Endothelial cell of umbilical vein (primary cell): ENCODE measurements at regions not wholly inside any gene's neighbourhood (a gene's known extent, or its start where the extent isn't known, plus 50 kb on each side); places are given as distances from the start of the nearest gene placed in this dataset.

Source experiments
- BruUV-seq: library from RNA; stranded (reverse); fragments of 400-500 nt; replicated peaks from 2 replicates; lab custom pipeline; 2021; lab: Mats Ljungman, UMichigan
- CTCF ChIA-PET: fragments of 300-600, 350-600 bp; sonication (Branson Sonifier 250); formaldehyde crosslinking; loops from one replicate; lab custom pipeline; 2021; ENCODE audit warnings: antibody characterized with exemption, inconsistent platforms; lab: Charles Lee
- POLR2A ChIA-PET: fragments of 300-600, 350-600 bp; sonication (Branson Sonifier 250); formaldehyde crosslinking; loops from one replicate; lab custom pipeline; 2021; ENCODE audit warnings: antibody characterized with exemption, inconsistent platforms; lab: Charles Lee
- DNase-seq: peaks from one replicate; pipeline ENCODE4 v3.0.0-alpha.2; 2011; ENCODE audit warnings: low read depth, low spot score
- FAIRE-seq: peaks from 2 replicates; lab custom pipeline; 2011; peaks lifted over from hg19 to GRCh38; lab: Jason Lieb, UNC
- H2AFZ ChIP-seq: 2 replicates; pipeline ENCODE4 v1.6.0; 2012; ENCODE audit warnings: low read depth, low read length, control low read depth, inconsistent platforms
- H3K27ac ChIP-seq: 2 replicates; pipeline ENCODE4 v1.5.1; 2011; ENCODE audit warnings: low read depth, mild to moderate bottlenecking, control low read depth, low read length, moderate library complexity; ENCODE audit not compliant: insufficient read depth
- H3K27me3 ChIP-seq, 2 experiments: 2 replicates each; pipeline versions ENCODE4 v1.6.0 to v1.6.1; 2011; ENCODE audit warnings: low read length in 2 of 2, mixed read lengths in 1 of 2; ENCODE audit not compliant: control insufficient read depth in 2 of 2, insufficient read depth in 2 of 2
- H3K36me3 ChIP-seq, 2 experiments: 2 replicates in 1 of 2; 3 replicates in 1 of 2; pipeline ENCODE4 v1.5.1; 2011; ENCODE audit warnings: low read length in 2 of 2, mild to moderate bottlenecking in 1 of 2, moderate library complexity in 1 of 2; ENCODE audit not compliant: control insufficient read depth in 2 of 2, insufficient read depth in 2 of 2; ENCODE audit errors: extremely low read depth in 1 of 2
- H3K4me1 ChIP-seq: 3 replicates; pipeline ENCODE4 v1.5.1; 2011; ENCODE audit warnings: mild to moderate bottlenecking, low read length; ENCODE audit not compliant: control insufficient read depth, insufficient read depth; ENCODE audit errors: extremely low read depth
- H3K4me2 ChIP-seq: 2 replicates; pipeline ENCODE4 v1.6.1; 2011; ENCODE audit warnings: low read length, control low read depth, mixed read lengths; ENCODE audit not compliant: insufficient read depth
- H3K4me3 ChIP-seq, 3 experiments: fragments of 200-600 bp in 1 of 3; sonication (generic), shearing (Covaris generic) in 1 of 3; replicated peaks in 1 of 3; 2 replicates each; pipeline ENCODE4 v1.5.1; 2011 to 2016; ENCODE audit warnings: control low read depth in 3 of 3, low read length in 3 of 3, mild to moderate bottlenecking in 2 of 3, inconsistent platforms in 1 of 3, low read depth in 1 of 3, moderate library complexity in 1 of 3; ENCODE audit not compliant: insufficient read depth in 1 of 3
- H3K79me2 ChIP-seq: 2 replicates; pipeline ENCODE4 v1.6.0; 2012; ENCODE audit warnings: low read length, inconsistent platforms; ENCODE audit not compliant: control insufficient read depth, insufficient read depth
- H3K9ac ChIP-seq: replicated peaks from 2 replicates; pipeline ENCODE3; 2011; ENCODE audit warnings: low read length, control low read depth; ENCODE audit not compliant: insufficient read depth; ENCODE audit errors: extremely low read depth
- H3K9me1 ChIP-seq: replicated peaks from 3 replicates; pipeline ENCODE4 v1.6.0; 2011; ENCODE audit warnings: mild to moderate bottlenecking, low read length; ENCODE audit not compliant: control insufficient read depth, insufficient read depth; ENCODE audit errors: extremely low read depth
- H3K9me3 ChIP-seq: replicated peaks from 2 replicates; pipeline ENCODE4 v1.5.1; 2012; ENCODE audit warnings: low read length, inconsistent platforms; ENCODE audit not compliant: control insufficient read depth, insufficient read depth
- H4K20me1 ChIP-seq: replicated peaks from 2 replicates; pipeline ENCODE3; 2011; ENCODE audit warnings: mild to moderate bottlenecking, low read length; ENCODE audit not compliant: control insufficient read depth, insufficient read depth; ENCODE audit errors: extremely low read depth
- EZH2 ChIP-seq: IDR thresholded peaks from 2 replicates; pipeline ENCODE4 v1.6.1; 2012; ENCODE audit warnings: borderline replicate concordance, low read depth, mild to moderate bottlenecking, moderate library complexity, low read length, inconsistent platforms; ENCODE audit not compliant: severe bottlenecking
- FOS ChIP-seq: IDR thresholded peaks from 2 replicates; pipeline ENCODE4 v1.6.1; 2011; ENCODE audit warnings: mild to moderate bottlenecking, low read length, moderate library complexity, borderline replicate concordance; ENCODE audit not compliant: insufficient read depth
- GATA2 ChIP-seq: IDR thresholded peaks from 2 replicates; pipeline ENCODE4 v1.7.0; 2011; ENCODE audit warnings: low read depth, mild to moderate bottlenecking, moderate library complexity, mixed read lengths, low read length; ENCODE audit not compliant: insufficient read length, insufficient read depth
- JUN ChIP-seq: IDR thresholded peaks from 2 replicates; pipeline ENCODE4 v1.6.1; 2011; ENCODE audit warnings: borderline replicate concordance, low read depth; ENCODE audit not compliant: insufficient read length, insufficient read depth
- MYC ChIP-seq: IDR thresholded peaks from one replicate; pipeline ENCODE4 v1.6.1; 2011; ENCODE audit warnings: mild to moderate bottlenecking, low read depth, low read length
- POLR2A ChIP-seq: IDR thresholded peaks from 2 replicates; pipeline ENCODE4 v1.6.1; 2012; ENCODE audit warnings: low read depth, mild to moderate bottlenecking, control low read depth, low read length
- POLR2AphosphoS5 ChIP-seq: IDR thresholded peaks from 2 replicates; pipeline ENCODE4 v1.6.1; 2012; ENCODE audit warnings: low read depth, mild to moderate bottlenecking, control low read depth, low read length, moderate library complexity; ENCODE audit not compliant: insufficient read depth
- dilution Hi-C: fragments of 300-500 bp; cut with MboI; formaldehyde crosslinking; loops from one replicate; pipeline ENCODE4 v1.15.0; 2019; ENCODE audit warnings: low sequenced_read_pairs; ENCODE audit not compliant: extremely low pct_ligation_motif_present
- intact Hi-C: fragments of 100-400 bp; cut with micrococcal nuclease; formaldehyde crosslinking; loops from one replicate; pipeline ENCODE4 v1.10.0; 2022
- TF ChIP-seq, protein P1 (sequence below): IDR thresholded peaks from 2 replicates; pipeline ENCODE4 v1.6.1; 2011; ENCODE audit not compliant: insufficient read depth, insufficient read length
- TF ChIP-seq, protein P2 (sequence below), 2 donors: IDR thresholded peaks; 1 replicate in 1 of 2; 2 replicates in 1 of 2; pipeline ENCODE4 v1.5.1; 2011; ENCODE audit warnings: low read length in 2 of 2, mild to moderate bottlenecking in 2 of 2, moderate library complexity in 2 of 2, control low read depth in 1 of 2, inconsistent platforms in 1 of 2, low read depth in 1 of 2; ENCODE audit not compliant: insufficient read depth in 1 of 2; ENCODE audit errors: extremely low read depth in 1 of 2

DNA sequence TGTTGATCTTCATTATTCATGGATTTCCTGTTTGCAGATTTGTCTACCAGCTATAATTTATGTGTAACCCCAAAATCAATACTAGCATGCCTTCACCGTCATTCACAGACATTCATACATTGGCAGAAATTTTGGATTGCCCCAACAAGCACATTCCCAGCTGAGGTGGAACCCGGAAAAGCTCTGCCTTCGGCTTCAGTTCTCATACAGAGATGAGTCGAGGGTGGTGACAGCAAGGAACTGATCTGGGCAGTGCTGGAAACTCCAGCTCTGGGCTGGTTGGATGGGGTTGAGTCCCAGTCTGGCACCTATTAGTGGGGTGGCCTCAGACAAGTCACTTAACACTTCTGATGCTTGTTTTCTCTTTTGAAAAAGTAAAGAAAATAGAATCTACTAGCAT, 267.5 kb downstream of the SNX13 start:
- H3K4me1 ChIP-seq: no peaks in the 10 kb centered on the region
- CTCF ChIA-PET: interaction anchor here (0.8 to 2.2 kb wide), 4 partner anchors 8 to 370 kb away, joined by 3 to 6 read pairs (median 4); no protein-coding TSS in a partner anchor

DNA sequence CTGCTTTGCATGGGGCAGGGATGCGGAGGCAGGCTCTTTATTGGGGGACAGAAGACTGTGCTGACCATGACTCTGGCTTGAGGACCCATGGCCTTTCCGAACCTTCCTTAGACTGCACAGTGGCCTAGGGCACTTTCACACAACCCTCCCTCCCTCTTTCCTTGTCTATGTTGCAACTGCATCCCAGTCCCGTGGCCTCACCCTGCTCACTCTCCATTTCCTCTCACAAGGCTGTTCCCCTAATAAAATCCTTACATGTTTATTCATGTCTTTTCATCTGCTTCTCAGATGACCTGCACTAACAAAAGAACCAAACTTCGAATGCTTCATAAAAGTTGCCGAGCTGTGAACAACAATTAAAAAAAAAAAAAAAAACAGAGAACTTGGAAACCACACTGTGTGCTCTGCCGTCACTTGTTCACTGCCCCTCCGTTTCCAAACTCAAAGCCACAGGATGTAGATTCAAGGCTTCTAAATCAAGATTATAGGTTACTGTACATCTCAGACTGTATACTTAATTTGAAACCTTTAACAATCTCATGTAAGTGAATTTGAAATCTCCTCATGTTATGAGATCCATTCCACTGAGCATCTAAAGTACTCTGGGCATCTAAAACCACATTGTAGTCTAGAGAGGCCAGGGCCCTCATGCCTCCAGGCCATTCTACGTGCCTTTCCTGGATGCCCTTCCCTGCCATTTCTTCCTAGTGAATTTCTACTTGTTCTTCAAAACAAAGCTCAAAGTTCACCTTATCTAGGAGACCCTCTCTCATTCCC, 265.9 kb downstream of the SNX13 start:
- no peak overlapping the region for H2AFZ ChIP-seq
- TF ChIP-seq GATA2 (no peak), POLR2AphosphoS5 (no peak), MYC (no peak), FOS (no peak), EZH2 (no peak), JUN (no peak), POLR2A (no peak)
- TF ChIP-seq, protein P1, sequence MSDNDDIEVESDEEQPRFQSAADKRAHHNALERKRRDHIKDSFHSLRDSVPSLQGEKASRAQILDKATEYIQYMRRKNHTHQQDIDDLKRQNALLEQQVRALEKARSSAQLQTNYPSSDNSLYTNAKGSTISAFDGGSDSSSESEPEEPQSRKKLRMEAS: no peak
- TF ChIP-seq, protein P2, sequence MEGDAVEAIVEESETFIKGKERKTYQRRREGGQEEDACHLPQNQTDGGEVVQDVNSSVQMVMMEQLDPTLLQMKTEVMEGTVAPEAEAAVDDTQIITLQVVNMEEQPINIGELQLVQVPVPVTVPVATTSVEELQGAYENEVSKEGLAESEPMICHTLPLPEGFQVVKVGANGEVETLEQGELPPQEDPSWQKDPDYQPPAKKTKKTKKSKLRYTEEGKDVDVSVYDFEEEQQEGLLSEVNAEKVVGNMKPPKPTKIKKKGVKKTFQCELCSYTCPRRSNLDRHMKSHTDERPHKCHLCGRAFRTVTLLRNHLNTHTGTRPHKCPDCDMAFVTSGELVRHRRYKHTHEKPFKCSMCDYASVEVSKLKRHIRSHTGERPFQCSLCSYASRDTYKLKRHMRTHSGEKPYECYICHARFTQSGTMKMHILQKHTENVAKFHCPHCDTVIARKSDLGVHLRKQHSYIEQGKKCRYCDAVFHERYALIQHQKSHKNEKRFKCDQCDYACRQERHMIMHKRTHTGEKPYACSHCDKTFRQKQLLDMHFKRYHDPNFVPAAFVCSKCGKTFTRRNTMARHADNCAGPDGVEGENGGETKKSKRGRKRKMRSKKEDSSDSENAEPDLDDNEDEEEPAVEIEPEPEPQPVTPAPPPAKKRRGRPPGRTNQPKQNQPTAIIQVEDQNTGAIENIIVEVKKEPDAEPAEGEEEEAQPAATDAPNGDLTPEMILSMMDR (IDR thresholded peaks at IDR 0.05; ENCODE audit: extremely low read depth in 1 of 2, insufficient read depth in 1 of 2, low read depth in 1 of 2, low read length in 2 of 2): no peak
- H3K4me3 ChIP-seq: no peak overlapping the region
- dilution Hi-C loops: no loop called here
- BruUV-seq: no TSS peak
- H3K9ac ChIP-seq: no peak overlapping the region
- ChIA-PET CTCF (interaction anchor here (0.6 to 2.2 kb wide), 4 partner anchors 372 to 633 kb away, joined by 3 to 6 read pairs (median 3); no protein-coding TSS in a partner anchor), POLR2A (no interaction called here)
- H3K27ac ChIP-seq: no peak overlapping the region
- no peaks in the 10 kb centered on the region for H3K27me3 ChIP-seq
- no peaks in the 10 kb centered on the region for H3K4me1 ChIP-seq
- no peak for FAIRE-seq
- H3K9me3 ChIP-seq: no peaks in the 10 kb centered on the region
- H4K20me1 ChIP-seq: no peaks in the 10 kb centered on the region
- H3K36me3 ChIP-seq: no peaks in the 10 kb centered on the region
- H3K4me2 ChIP-seq: no peak overlapping the region
- no peaks in the 10 kb centered on the region for H3K9me1 ChIP-seq
- no peaks in the 10 kb centered on the region for H3K79me2 ChIP-seq
- no peak for DNase-seq
- intact Hi-C loops: no loop called here

More for the DNA sequence above, 267.5 kb downstream of the SNX13 start:
- Histone ChIP-seq H3K79me2 (no peaks in the 10 kb centered on the region), H4K20me1 (no peaks in the 10 kb centered on the region), H3K4me3 (no peak overlapping the region), H2AFZ (no peak overlapping the region), H3K27ac (no peak overlapping the region), H3K9me1 (no peaks in the 10 kb centered on the region), H3K27me3 (no peaks in the 10 kb centered on the region), H3K9ac (no peak overlapping the region), H3K4me2 (no peak overlapping the region), H3K9me3 (no peaks in the 10 kb centered on the region), H3K36me3 (no peaks in the 10 kb centered on the region)
- POLR2A ChIA-PET: no interaction called here
- no peak for FAIRE-seq
- DNase-seq: no peak
- BruUV-seq: no TSS peak
- no peak for TF ChIP-seq EZH2
- TF ChIP-seq GATA2: no peak
- no peak for TF ChIP-seq POLR2AphosphoS5
- TF ChIP-seq MYC: no peak
- TF ChIP-seq JUN: no peak
- no peak for TF ChIP-seq FOS
- intact Hi-C loops (no loop called here), dilution Hi-C loops (no loop called here)
